Gastrocnemius medialis (tissue), 4 donors: ENCODE measurements at regions not wholly inside any gene's neighbourhood (a gene's known extent, or its start where the extent isn't known, plus 50 kb on each side); places are given as distances from the start of the nearest gene placed in this dataset.

Experiments
- ATAC-seq, 2 donors: fragments of 150-250 bp; one replicate each; pipeline ENCODE4 v1.9.1; 2016
- DNase-seq, 2 donors: peaks; one replicate each; pipeline ENCODE4 v3.0.0-alpha.2; 2019
- H3K27ac ChIP-seq, 4 donors: fragments of 200-600 bp; sonication (generic); 1 replicate in 1 of 4; 2 replicates in 3 of 4; pipeline ENCODE4 v1.5.1; 2016 to 2018; ENCODE audit warnings: mild to moderate bottlenecking in 2 of 4, moderate library complexity in 1 of 4
- H3K27me3 ChIP-seq, 3 donors: fragments of 200-600 bp; sonication (generic) in 2 of 3; 1 replicate in 1 of 3; 2 replicates in 2 of 3; pipeline versions ENCODE4 v1.5.1 to v1.6.0; 2016 to 2019; ENCODE audit warnings: mild to moderate bottlenecking in 1 of 3, moderate library complexity in 1 of 3
- H3K36me3 ChIP-seq, 2 donors: fragments of 200-600 bp; sonication (generic) in 1 of 2; one replicate each; pipeline ENCODE4 v1.5.1; 2017 to 2018
- H3K4me1 ChIP-seq, 2 donors: fragments of 200-600 bp; sonication (generic) in 1 of 2; one replicate each; pipeline ENCODE4 v1.5.1; 2016 to 2017; ENCODE audit warnings: mild to moderate bottlenecking in 2 of 2
- H3K4me3 ChIP-seq, 4 donors: fragments of 200-600 bp; sonication (generic) in 3 of 4; 1 replicate in 1 of 4; 2 replicates in 3 of 4; pipeline ENCODE4 v1.5.1; 2016 to 2019; ENCODE audit warnings: mild to moderate bottlenecking in 2 of 4
- H3K9me3 ChIP-seq, 3 donors: fragments of 200-600 bp; sonication (generic) in 2 of 3; 1 replicate in 1 of 3; 2 replicates in 2 of 3; pipeline ENCODE4 v1.5.1; 2016 to 2019
- POLR2A ChIP-seq, 2 donors: fragments of 450-650 bp; IDR thresholded peaks; one replicate each; pipeline ENCODE4 v1.6.1; 2017; ENCODE audit warnings: antibody characterized with exemption in 2 of 2, mild to moderate bottlenecking in 2 of 2, moderate library complexity in 2 of 2
- in situ Hi-C, 4 donors: fragments of 200-750 bp; cut with MboI; loops; one replicate each; pipeline versions ENCODE4 v1.15.0 to v1.8.0; 2017; ENCODE audit warnings: low sequenced_read_pairs in 4 of 4
- intact Hi-C: fragments of 100-400 bp; cut with DNase I; formaldehyde crosslinking; loops from one replicate; pipeline ENCODE4 v1.15.1; 2023; ENCODE audit warnings: low total_unique reads
- TF ChIP-seq, protein P1 (sequence below), 5 experiments: fragments of 450-650 bp in 3 of 5; fragments of 200-600 bp in 2 of 5; sonication (generic) in 2 of 5; IDR thresholded peaks in 4 of 5; conservative IDR thresholded peaks in 1 of 5; 1 replicate in 4 of 5; 2 replicates in 1 of 5; pipeline ENCODE4 v1.5.1; 2016 to 2019; ENCODE audit warnings: antibody characterized with exemption in 5 of 5, mild to moderate bottlenecking in 3 of 5, moderate library complexity in 3 of 5

DNA sequence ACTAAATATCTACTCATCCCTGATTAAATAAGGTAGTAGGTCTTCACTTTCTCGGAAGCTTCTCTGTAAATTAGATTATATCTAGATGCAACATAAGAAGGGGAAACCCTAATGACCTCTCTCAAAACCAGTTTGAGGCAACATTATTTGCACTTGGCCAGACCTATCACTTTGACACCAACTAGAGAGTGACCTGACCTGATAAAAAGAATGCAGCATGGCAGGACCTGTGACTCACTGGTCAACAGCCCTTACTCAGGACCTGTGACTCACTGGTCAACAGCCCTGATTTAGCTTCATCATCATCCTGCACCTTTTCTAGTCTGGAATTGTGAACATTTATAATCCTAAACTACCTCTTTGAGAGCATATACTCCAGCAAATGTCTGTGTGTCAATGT, 1957.7 kb upstream of the CELF4 start:
- intact Hi-C loops: no loop called here
- Histone ChIP-seq H3K27ac (no peak overlapping the region), H3K27me3 (no peaks in the 10 kb centered on the region), H3K4me1 (no peaks in the 10 kb centered on the region), H3K4me3 (no peak overlapping the region), H3K36me3 (no peaks in the 10 kb centered on the region), H3K9me3 (no peaks in the 10 kb centered on the region)
- in situ Hi-C loops: no loop called here
- DNase-seq (no peak), ATAC-seq (no peak)
- TF ChIP-seq, protein P1, sequence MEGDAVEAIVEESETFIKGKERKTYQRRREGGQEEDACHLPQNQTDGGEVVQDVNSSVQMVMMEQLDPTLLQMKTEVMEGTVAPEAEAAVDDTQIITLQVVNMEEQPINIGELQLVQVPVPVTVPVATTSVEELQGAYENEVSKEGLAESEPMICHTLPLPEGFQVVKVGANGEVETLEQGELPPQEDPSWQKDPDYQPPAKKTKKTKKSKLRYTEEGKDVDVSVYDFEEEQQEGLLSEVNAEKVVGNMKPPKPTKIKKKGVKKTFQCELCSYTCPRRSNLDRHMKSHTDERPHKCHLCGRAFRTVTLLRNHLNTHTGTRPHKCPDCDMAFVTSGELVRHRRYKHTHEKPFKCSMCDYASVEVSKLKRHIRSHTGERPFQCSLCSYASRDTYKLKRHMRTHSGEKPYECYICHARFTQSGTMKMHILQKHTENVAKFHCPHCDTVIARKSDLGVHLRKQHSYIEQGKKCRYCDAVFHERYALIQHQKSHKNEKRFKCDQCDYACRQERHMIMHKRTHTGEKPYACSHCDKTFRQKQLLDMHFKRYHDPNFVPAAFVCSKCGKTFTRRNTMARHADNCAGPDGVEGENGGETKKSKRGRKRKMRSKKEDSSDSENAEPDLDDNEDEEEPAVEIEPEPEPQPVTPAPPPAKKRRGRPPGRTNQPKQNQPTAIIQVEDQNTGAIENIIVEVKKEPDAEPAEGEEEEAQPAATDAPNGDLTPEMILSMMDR (IDR thresholded peaks at IDR 0.05 in 4 of 5, conservative IDR thresholded peaks at IDR 0.05 in 1 of 5): no peak
- no peak for TF ChIP-seq POLR2A (IDR thresholded peaks at IDR 0.05)

DNA sequence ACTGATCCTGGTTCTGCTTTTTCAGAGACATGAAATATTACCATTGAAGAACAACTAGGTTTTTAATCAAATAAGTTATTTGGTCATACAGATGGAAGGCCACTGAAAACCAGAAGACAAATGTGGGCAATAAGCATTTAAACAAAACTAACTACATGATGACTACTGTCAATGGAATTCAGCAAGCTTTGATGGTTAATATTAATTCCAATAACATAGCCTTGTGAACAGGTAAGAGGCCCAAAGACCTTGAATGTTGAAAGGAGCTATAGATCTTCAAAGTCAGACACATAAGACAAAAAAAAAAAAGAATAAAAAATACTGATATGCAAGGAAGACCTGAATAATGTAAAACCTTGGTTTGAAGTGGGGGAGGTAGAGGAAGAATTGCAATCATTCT, 1955.6 kb upstream of the CELF4 start:
- ATAC-seq (no peak), DNase-seq (no peak)
- intact Hi-C loops (no loop called here), in situ Hi-C loops (no loop called here)
- no peaks in the 10 kb centered on the region for H3K36me3 ChIP-seq
- no peaks in the 10 kb centered on the region for H3K27me3 ChIP-seq
- H3K9me3 ChIP-seq: no peaks in the 10 kb centered on the region
- H3K4me1 ChIP-seq: no peaks in the 10 kb centered on the region
- H3K27ac ChIP-seq: no peak overlapping the region
- H3K4me3 ChIP-seq: no peak overlapping the region
- TF ChIP-seq, protein P1 (IDR thresholded peaks at IDR 0.05 in 4 of 5, conservative IDR thresholded peaks at IDR 0.05 in 1 of 5): no peak

- H3K27me3 ChIP-seq: no peaks in the 10 kb centered on the region
Measured at GRCh38 chr18:39519741-39520140, 1954.1 kb upstream of the CELF4 start.

DNA sequence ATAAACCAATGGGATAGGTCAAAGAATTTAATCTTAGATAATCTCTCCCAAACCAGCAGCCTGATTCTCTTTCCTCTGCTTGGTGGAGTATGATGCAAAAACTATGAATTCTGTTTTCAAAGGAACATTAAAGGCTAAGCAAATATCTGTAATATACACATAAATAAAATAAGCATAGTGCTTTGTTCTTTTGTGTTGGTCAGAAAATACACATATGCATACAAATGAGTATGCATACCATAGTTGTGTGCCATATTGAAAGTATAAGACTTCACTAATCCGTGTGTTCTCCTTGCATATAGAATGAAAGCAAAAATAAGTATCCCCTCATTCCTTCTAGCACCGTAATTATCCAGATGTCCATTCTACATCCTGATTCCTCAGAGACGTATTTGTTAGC, 1949.7 kb upstream of the CELF4 start:
- DNase-seq (no peak), ATAC-seq (no peak)
- no peaks in the 10 kb centered on the region for H3K27me3 ChIP-seq
- intact Hi-C loops: no loop called here
- H3K27ac ChIP-seq: no peak overlapping the region
- no peaks in the 10 kb centered on the region for H3K36me3 ChIP-seq
- in situ Hi-C loops: no loop called here
- no peak for TF ChIP-seq POLR2A (IDR thresholded peaks at IDR 0.05)
- TF ChIP-seq, protein P1 (IDR thresholded peaks at IDR 0.05 in 4 of 5, conservative IDR thresholded peaks at IDR 0.05 in 1 of 5): no peak
- H3K4me3 ChIP-seq: no peak overlapping the region
- no peaks in the 10 kb centered on the region for H3K9me3 ChIP-seq
- no peaks in the 10 kb centered on the region for H3K4me1 ChIP-seq

More at GRCh38 chr18:39519741-39520140, 1954.1 kb upstream of the CELF4 start:
- Histone ChIP-seq H3K27ac (no peak overlapping the region), H3K4me1 (no peaks in the 10 kb centered on the region), H3K9me3 (no peaks in the 10 kb centered on the region), H3K36me3 (no peaks in the 10 kb centered on the region), H3K4me3 (no peak overlapping the region)
- in situ Hi-C loops (no loop called here), intact Hi-C loops (no loop called here)
- no peak for TF ChIP-seq POLR2A (IDR thresholded peaks at IDR 0.05)
- TF ChIP-seq, protein P1 (IDR thresholded peaks at IDR 0.05 in 4 of 5, conservative IDR thresholded peaks at IDR 0.05 in 1 of 5): no peak
- ATAC-seq: no peak
- no peak for DNase-seq

- ATAC-seq (no peak), DNase-seq (no peak)
- intact Hi-C loops: no loop called here
- Histone ChIP-seq H3K4me1 (no peaks in the 10 kb centered on the region), H3K27me3 (no peaks in the 10 kb centered on the region), H3K4me3 (no peak overlapping the region), H3K9me3 (no peaks in the 10 kb centered on the region), H3K36me3 (no peaks in the 10 kb centered on the region), H3K27ac (no peak overlapping the region)
- in situ Hi-C loops: no loop called here
- TF ChIP-seq, protein P1 (IDR thresholded peaks at IDR 0.05 in 4 of 5, conservative IDR thresholded peaks at IDR 0.05 in 1 of 5): no peak
Measured at GRCh38 chr18:39513186-39513585, 1947.6 kb upstream of the CELF4 start.
